Esophagus muscularis mucosa (tissue), 4 donors: ENCODE measurements at regions not wholly inside any gene's neighbourhood (a gene's known extent, or its start where the extent isn't known, plus 50 kb on each side); places are given as distances from the start of the nearest gene placed in this dataset.

Experiments used
- DNase-seq: peaks from one replicate; pipeline ENCODE4 v3.0.0-alpha.2; 2017; ENCODE audit errors: extremely low spot score
- H3K27ac ChIP-seq, 4 donors: fragments of 200-600 bp; sonication (generic); replicated peaks in 1 of 4; 1 replicate in 3 of 4; 2 replicates in 1 of 4; pipeline ENCODE4 v1.5.1; 2016 to 2019; ENCODE audit warnings: mild to moderate bottlenecking in 1 of 4
- H3K27me3 ChIP-seq, 4 donors: fragments of 200-600 bp; sonication (generic); one replicate each; pipeline versions ENCODE4 v1.5.1 to v1.6.0; 2016 to 2019
- H3K36me3 ChIP-seq, 4 donors: fragments of 200-600 bp; sonication (generic); one replicate each; pipeline ENCODE4 v1.5.1; 2016 to 2019
- H3K4me1 ChIP-seq, 4 donors: fragments of 200-600 bp; sonication (generic); one replicate each; pipeline ENCODE4 v1.5.1; 2016 to 2019
- H3K4me3 ChIP-seq, 4 donors: fragments of 200-600 bp; sonication (generic); 1 replicate in 2 of 4; 2 replicates in 2 of 4; pipeline ENCODE4 v1.5.1; 2016 to 2019; ENCODE audit warnings: mild to moderate bottlenecking in 4 of 4, moderate library complexity in 1 of 4
- H3K9me3 ChIP-seq, 4 donors: fragments of 200-600 bp; sonication (generic); 1 replicate in 3 of 4; 2 replicates in 1 of 4; pipeline ENCODE4 v1.5.1; 2016 to 2019
- EP300 ChIP-seq: sonication (generic); formaldehyde crosslinking; IDR thresholded peaks from one replicate; pipeline ENCODE4 v1.6.1; 2017; ENCODE audit warnings: antibody characterized with exemption
- POLR2A ChIP-seq: fragments of 450-650 bp; IDR thresholded peaks from one replicate; pipeline ENCODE4 v1.6.1; 2017; ENCODE audit warnings: antibody characterized with exemption, moderate library complexity, mild to moderate bottlenecking, low read depth
- POLR2AphosphoS5 ChIP-seq, 2 donors: sonication (generic); formaldehyde crosslinking; IDR thresholded peaks; one replicate each; pipeline ENCODE4 v1.6.1; 2017; ENCODE audit warnings: antibody characterized with exemption in 2 of 2
- WGBS: methylation state at CpG from one replicate; pipeline ENCODE4 v1.1.5; 2018; 5-methylcytosine and 5-hydroxymethylcytosine counted together
- intact Hi-C: fragments of 100-400 bp; cut with DNase I; formaldehyde crosslinking; loops from one replicate; pipeline ENCODE4 v1.15.1; 2023
- TF ChIP-seq, protein P1 (sequence below), 3 experiments: fragments of 200-600 bp in 2 of 3; fragments of 450-650 bp in 1 of 3; sonication (generic) in 2 of 3; IDR thresholded peaks; one replicate each; pipeline ENCODE4 v1.5.1; 2017 to 2019; ENCODE audit warnings: antibody characterized with exemption in 3 of 3, mild to moderate bottlenecking in 2 of 3, moderate library complexity in 1 of 3

DNA sequence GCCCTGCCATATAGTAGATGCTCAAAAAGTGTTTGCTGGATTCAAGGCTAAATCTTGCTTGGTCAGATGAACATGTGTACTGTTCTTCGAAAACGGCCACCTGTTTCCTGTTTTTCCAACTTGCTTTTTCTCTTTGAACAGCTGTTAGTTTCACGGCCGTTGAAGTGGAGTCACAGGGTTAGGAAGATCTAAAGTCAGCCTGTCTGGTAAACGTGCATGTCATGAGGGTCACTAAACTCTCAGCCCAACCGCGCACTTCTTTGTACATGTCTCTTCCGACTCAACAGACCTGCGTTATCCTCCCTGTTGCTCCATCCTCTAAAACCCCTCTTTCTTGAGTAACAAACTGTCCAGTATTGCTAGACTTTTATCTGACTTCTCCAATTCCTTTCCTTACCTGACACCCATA lies 93.2 kb upstream of the MAN1A1 start:
- Histone ChIP-seq H3K9me3 (no peaks in the 10 kb centered on the region), H3K27me3 (no peaks in the 10 kb centered on the region), H3K4me1 (peaks cover 6 to 22% (median 17%) of the 10 kb centered on the region in 4 donors), H3K27ac (peak overlapping the region in 1 of 4 donors; percentile 42), H3K4me3 (no peak overlapping the region), H3K36me3 (no peaks in the 10 kb centered on the region)
- no peak for DNase-seq
- WGBS = 67% methylated on average over 9 of the region's 9 CpGs
- intact Hi-C loops = loop anchor here (10.0 kb wide), 1 partner anchor 88 kb away; no protein-coding TSS in a partner anchor
- no peak for TF ChIP-seq EP300
- TF ChIP-seq POLR2A = no peak

DNA sequence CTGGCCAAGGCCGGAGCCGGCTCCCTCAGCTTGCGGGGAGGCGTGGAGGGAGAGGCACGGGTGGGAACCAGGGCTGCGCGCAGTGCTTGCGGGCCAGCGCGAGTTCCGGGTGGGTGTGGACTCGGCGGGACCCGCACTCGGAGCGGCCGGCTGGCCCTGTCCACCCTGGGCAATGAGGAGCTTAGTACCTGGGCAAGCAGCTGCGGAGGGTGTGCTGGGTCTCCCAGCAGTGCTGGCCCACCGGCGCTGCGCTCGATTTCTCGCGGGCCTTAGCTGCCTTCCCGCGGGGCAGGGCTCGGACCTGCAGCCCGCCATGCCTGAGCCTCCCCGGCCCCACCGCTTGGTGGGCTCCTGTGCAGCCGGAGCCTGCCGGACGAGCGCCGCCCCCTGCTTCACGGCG lies 91.4 kb upstream of the MAN1A1 start:
- Histone ChIP-seq H3K4me3 (no peak overlapping the region), H3K9me3 (no peaks in the 10 kb centered on the region), H3K4me1 (peaks cover under 1 to 8% (median 3%) of the 10 kb centered on the region in 4 donors), H3K36me3 (no peaks in the 10 kb centered on the region), H3K27ac (no peak overlapping the region), H3K27me3 (no peaks in the 10 kb centered on the region)
- intact Hi-C loops = loop anchor here (10.0 kb wide), 1 partner anchor 86 kb away; no protein-coding TSS in a partner anchor
- TF ChIP-seq POLR2AphosphoS5 (IDR thresholded peaks at IDR 0.05) = no peak
- TF ChIP-seq, protein P1, sequence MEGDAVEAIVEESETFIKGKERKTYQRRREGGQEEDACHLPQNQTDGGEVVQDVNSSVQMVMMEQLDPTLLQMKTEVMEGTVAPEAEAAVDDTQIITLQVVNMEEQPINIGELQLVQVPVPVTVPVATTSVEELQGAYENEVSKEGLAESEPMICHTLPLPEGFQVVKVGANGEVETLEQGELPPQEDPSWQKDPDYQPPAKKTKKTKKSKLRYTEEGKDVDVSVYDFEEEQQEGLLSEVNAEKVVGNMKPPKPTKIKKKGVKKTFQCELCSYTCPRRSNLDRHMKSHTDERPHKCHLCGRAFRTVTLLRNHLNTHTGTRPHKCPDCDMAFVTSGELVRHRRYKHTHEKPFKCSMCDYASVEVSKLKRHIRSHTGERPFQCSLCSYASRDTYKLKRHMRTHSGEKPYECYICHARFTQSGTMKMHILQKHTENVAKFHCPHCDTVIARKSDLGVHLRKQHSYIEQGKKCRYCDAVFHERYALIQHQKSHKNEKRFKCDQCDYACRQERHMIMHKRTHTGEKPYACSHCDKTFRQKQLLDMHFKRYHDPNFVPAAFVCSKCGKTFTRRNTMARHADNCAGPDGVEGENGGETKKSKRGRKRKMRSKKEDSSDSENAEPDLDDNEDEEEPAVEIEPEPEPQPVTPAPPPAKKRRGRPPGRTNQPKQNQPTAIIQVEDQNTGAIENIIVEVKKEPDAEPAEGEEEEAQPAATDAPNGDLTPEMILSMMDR (IDR thresholded peaks at IDR 0.05) = no peak
- TF ChIP-seq POLR2A = no peak
- TF ChIP-seq EP300 = no peak
- DNase-seq = no peak
- no CpG with 5 or more reads among the region's 37 CpGs for WGBS

DNA sequence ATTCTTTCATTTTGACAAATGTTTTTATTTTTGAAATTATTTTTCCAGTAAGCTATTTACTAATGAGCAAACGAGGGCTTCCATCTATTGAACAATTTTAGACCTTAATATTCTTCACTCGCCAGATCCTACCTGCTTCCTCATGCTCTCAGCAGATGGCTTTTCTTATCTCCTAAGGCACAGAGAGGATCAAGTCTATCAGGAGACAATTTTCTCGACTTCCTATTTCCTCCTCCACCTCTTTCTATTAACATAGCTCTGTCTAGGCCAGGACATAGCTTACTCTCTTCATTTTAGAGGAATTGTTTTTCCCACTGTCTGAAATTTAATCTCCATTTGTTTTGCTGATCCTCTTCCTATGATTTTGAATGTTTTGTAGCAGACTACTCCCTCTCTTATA lies 87.0 kb upstream of the MAN1A1 start:
- Histone ChIP-seq H3K4me1 (peaks cover 0 to 5% (median 0%) of the 10 kb centered on the region in 4 donors), H3K27ac (no peak overlapping the region), H3K9me3 (no peaks in the 10 kb centered on the region), H3K27me3 (no peaks in the 10 kb centered on the region), H3K36me3 (no peaks in the 10 kb centered on the region), H3K4me3 (no peak overlapping the region)
- DNase-seq = no peak
- intact Hi-C loops = no loop called here
- no peak for TF ChIP-seq EP300
- TF ChIP-seq, protein P1 (IDR thresholded peaks at IDR 0.05) = no peak
- no peak for TF ChIP-seq POLR2AphosphoS5 (IDR thresholded peaks at IDR 0.05)
- TF ChIP-seq POLR2A = no peak
- WGBS = 82% methylated on average over 3 of the region's 3 CpGs

DNA sequence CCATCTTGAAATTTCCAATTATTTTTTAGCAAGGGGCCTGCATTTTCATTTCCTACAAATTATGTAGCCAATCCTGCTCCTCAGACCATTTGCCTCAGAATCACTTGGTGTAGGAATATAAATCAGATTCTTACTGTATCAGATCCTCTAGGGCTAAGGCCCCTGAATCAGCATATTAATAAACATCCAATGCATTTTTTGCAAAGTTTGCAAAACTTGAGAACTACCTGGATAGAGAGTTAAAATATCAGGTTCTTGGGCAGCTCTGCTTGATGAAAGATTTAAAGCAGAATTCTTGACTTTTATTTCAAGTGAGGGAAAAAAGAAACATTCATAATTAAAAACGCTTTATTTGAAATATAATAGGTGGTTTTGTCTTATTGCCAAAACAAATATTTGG lies 82.2 kb upstream of the MAN1A1 start:
- no peak overlapping the region for H3K27ac ChIP-seq
- no peak overlapping the region for H3K4me3 ChIP-seq
- no peaks in the 10 kb centered on the region for H3K9me3 ChIP-seq
- 92% methylated on average over 1 of the region's 1 CpG for WGBS
- no peaks in the 10 kb centered on the region for H3K36me3 ChIP-seq
- TF ChIP-seq, protein P1 (IDR thresholded peaks at IDR 0.05) = no peak
- TF ChIP-seq EP300 (no peak), POLR2A (no peak), POLR2AphosphoS5 (IDR thresholded peaks at IDR 0.05) (no peak)
- intact Hi-C loops = no loop called here
- no peak for DNase-seq
- H3K27me3 ChIP-seq = no peaks in the 10 kb centered on the region
- H3K4me1 ChIP-seq = peaks cover 0 to 5% (median 0%) of the 10 kb centered on the region in 4 donors

DNA sequence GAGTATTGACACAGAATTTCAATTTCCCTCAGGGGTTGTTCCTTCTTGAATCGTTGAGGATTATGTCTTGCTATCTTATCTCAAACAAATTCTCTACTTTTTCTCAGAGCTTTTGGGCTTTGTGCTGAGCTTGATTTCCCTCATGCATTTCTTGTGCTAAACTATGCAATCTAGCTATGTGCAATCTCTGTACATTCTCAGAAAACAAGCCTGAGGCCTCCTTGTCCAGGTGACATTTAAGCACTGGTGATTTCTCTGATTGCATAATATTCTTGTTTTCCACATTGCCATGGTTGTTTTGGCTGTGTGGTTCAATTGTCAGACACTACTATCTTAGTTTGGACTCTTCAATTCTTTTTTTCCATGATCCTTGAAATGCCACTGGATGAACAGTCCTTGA lies 81.2 kb upstream of the MAN1A1 start:
- Histone ChIP-seq H3K27me3 (no peaks in the 10 kb centered on the region), H3K27ac (no peak overlapping the region), H3K9me3 (no peaks in the 10 kb centered on the region), H3K4me1 (peaks cover 0 to 5% (median 0%) of the 10 kb centered on the region in 4 donors), H3K36me3 (no peaks in the 10 kb centered on the region), H3K4me3 (no peak overlapping the region)
- DNase-seq = no peak
- WGBS = 84% methylated on average over 1 of the region's 1 CpG
- intact Hi-C loops = no loop called here
- TF ChIP-seq POLR2AphosphoS5 (IDR thresholded peaks at IDR 0.05) (no peak), EP300 (no peak), POLR2A (no peak)
- TF ChIP-seq, protein P1 (IDR thresholded peaks at IDR 0.05) = no peak
